CD4-positive, alpha-beta T cell treated with Interleukin-21 for 1 hour (primary cell): ENCODE measurements at regions not wholly inside any gene's neighbourhood (a gene's known extent, or its start where the extent isn't known, plus 50 kb on each side); places are given as distances from the start of the nearest gene placed in this dataset.

Source experiments
- DNase-seq: peaks from one replicate; pipeline ENCODE4 v3.0.0-alpha.2; 2020

DNA sequence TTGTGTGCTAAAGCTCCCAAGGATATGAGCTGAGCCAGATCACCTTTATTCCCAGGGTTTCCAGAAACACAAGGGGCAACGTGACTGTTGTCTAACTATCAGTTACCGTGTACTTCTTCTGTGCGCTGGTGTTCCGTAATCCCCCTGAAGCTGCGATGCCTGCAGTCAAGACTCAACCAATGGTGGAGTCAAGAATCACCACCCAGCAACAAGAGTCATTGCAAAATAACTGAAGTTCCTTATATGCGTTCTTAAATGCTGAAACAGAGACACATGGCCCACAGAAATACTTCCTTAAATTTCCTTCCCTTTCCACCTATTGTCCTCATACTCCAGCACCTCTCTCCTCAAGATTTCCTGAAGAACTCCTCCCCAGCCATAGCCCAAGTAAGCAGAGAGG, 200.2 kb downstream of the KATNAL1 start:
- DNase-seq = no peak

DNA sequence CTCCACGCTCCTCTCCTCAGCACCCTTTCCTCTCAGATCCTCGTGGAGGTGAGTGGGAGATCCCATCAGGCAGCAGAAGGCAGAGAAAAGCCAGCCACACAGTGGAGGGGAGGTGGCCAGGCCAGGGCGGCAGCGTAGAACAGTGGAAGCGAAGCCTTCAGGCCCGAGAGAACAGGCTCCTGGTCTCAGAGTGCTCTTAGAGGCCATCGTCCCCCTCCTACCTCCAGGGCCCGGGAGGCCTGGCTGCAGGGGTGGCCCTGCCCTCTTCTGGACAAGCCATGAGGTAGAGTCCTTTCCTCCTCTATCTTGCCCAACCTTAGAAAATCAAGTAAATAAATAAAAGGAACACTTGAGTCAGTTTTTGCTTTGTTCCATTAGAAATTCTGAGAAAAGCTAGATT, 202.0 kb downstream of the KATNAL1 start:
- no peak for DNase-seq

DNA sequence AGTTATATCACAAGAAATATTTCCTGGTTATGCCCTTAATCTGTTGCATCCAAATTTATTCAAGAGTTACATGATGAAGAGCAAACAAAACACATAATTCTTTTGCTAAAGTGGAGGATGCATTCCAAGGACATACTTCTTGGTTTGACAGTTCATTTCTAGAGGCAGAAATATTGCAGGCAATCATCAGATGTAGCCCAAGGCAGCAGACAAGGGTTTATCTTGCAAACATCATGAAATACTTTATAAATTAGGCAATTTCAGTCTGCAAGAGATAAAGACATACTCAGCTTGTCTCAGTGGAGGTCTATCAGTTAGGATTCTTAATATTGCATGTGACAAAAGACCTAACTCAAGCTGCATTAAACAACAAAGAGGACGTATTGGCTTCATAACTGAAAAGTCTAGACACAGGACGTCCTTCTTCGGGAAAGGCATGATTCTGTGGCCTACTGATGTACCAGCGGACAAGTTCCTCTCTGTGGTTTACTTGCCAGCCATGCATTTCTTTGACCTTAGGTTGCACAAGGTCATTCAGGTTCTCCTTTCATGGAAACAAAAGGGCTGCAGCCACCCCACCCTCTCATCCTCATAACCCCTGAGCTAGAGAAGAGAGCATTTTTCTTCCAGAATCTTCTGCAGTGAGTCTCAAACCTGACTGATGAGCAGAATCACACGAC, 204.1 kb downstream of the KATNAL1 start:
- DNase-seq = no peak

DNA sequence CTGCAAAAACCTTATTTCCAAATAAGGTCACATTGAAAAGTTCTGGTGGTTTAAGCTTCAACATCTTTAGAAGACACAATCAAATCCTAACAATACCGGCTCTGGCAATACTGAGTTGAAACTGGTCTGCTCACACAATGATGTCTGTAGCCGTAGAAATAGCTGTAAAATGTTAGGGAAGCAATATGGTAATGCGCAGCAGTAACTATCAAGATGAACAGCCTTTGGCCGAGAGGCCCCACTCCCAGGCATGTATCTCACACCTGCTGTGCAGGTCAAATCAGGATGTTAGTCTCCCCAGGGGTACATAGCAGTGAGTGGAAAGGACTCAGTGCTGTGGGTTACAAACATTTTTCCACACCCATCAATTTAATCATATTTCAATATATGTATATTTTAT, 207.1 kb downstream of the KATNAL1 start:
- no peak for DNase-seq

GRCh38 chr13:30097701-30098100, 209.7 kb downstream of the KATNAL1 start:
- no peak for DNase-seq

DNA sequence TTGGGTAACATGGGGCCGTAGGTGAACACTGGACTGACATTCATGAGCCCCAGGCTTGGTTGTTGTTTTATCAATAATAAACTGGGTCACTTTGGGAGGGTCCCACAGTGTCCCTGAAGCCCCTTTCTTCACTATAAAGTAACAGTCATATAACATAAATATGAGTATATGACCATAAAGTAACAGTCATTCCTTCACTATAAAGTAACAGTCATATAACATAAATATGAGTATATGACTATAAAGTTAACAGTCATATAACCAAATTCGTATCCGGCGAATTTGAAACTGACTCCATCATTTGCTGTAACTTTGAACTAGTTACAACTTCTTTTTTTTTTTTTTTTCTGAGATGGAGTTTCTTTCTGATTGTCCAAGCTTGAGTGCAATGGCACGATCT, 210.3 kb downstream of the KATNAL1 start:
- DNase-seq = no peak

GRCh38 chr13:30094015-30094414, 213.3 kb downstream of the KATNAL1 start:
- DNase-seq = no peak

DNA sequence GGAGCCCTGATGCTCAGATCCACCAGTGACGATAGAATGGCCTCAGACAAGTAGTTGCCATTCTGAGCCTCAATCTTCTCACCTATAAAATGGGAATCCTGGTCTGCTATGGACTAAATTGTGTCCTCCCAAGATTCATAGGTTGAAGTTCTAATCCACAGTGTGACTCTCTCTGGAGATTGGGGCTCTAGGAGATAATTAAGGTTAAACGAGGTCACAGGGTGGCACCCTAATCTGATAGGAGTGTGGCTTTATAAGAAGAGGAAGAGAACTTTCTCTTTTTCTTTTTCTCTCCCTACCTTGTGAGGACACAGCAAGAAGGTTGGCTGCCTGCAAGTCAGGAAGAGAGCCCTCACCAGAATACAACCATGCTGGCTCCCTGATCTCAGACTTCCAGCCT, 214.1 kb downstream of the KATNAL1 start:
- no peak for DNase-seq

DNA sequence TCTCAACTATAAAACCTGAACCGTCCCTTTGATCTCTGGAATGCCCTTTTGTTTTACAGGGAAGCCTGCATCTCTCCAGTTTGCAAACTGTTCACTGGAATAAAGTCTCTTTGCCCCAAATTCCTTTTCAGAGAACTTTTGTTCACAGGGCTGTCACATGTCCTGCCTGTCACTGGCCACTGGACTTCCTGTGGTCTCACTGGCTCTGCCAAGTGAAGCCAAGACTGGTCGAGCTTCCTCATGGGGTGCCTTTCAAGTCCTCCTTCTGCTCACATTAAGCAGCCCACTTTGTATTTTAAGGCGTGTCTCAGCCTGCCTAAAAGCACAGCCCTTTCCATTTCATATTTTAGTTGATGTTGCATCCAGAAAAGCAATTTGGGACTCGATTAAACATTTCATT, 215.7 kb downstream of the KATNAL1 start:
- DNase-seq = no peak

DNA sequence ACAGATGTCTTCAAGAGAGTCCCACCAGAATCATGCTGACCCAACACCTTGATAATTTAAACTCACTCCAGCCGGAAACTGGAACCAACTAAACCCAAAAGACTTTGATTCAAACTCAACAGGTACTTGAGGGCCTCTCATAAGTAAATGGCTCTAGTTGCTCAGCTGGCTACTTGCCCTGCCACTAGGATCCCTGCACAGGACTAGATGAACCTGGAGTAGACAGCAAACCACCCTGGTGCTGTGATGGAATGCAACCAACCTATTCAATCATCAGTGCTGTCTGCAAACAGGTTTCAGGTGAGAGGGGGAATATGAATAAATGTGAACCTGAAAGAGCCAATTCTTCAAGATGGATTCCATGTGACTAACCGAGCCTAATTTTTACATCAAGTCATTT, 216.3 kb downstream of the KATNAL1 start:
- no peak for DNase-seq

DNA sequence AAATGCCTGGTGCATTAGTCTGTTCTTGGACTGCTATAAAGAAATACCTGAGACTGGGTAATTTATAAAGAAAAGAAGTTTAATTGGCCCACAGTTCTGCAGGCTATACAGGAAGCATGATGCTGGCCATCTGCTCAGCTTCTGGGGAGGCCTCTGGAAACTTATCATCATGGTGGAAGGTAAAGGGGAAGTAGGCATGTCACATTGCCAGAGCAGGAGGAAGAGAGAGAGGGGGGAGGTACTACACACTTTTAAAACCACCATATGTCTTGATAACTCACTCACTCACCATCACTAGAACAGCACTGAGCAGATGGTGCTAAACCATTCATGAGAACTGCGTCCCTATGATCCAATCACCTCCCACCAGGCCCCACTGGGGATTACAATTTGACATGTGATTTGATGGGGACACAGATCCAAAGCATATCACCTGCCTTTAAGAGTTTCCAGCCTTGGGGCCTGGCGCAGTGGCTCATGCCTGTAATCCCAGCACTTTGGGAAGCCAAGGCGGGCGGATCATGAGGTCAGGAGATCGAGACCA, 219.0 kb downstream of the KATNAL1 start:
- DNase-seq = no peak

GRCh38 chr13:30085087-30085486, 222.3 kb downstream of the KATNAL1 start:
- no peak for DNase-seq

GRCh38 chr13:30082391-30082790, 225.0 kb downstream of the KATNAL1 start:
- no peak for DNase-seq

DNA sequence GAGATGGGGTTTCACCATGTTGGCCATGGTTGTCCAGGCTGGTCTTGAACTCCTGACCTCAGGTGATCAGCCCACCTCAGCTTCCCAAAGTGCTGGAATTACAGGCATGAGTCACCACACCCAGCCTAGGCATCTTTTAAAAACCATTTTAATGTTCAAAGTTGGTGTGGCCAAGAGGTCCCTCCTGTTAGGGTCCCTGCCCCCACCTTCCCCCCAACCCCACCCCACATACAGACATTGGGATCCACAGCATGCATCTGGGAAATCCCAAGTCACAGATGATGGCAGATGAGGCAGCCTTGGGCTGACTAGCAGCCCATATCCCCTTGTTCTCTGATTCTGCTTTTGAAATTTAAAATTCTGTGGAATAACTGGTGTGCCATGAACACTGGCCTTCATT, 226.0 kb downstream of the KATNAL1 start:
- DNase-seq = no peak

GRCh38 chr13:30079501-30079900, 227.8 kb downstream of the KATNAL1 start:
- no peak for DNase-seq

- no peak for DNase-seq
These were observed 227.6 kb upstream of the UBL3 start for GRCh38 chr13:30078059-30078458.

GRCh38 chr13:30077240-30077735, 226.9 kb upstream of the UBL3 start:
- DNase-seq = no peak

- DNase-seq = no peak
These were observed 224.7 kb upstream of the UBL3 start for GRCh38 chr13:30074955-30075614.

DNA sequence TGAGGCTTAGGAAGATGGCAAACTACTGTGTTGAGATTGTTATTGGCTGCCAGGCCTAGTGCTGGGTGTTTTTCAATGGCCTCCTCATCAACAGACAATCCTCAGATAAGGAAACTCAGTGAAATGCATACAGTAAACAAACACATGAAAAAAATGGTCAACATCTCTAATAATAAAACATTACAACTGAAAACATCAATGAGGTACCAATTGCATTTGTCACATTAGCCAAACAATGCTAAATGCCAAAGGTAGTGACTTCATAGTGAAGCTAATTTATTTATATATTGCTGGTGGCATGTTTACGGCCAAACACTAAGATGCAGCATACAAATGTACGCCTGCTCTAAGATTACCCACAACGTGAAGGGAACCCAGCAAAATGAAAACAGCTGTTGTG, 224.0 kb upstream of the UBL3 start:
- DNase-seq = no peak

- no peak for DNase-seq
These were observed 222.4 kb upstream of the UBL3 start for GRCh38 chr13:30072818-30073186.

GRCh38 chr13:30071969-30072817, 221.8 kb upstream of the UBL3 start:
- no peak for DNase-seq

- no peak for DNase-seq
These were observed 214.8 kb upstream of the UBL3 start for GRCh38 chr13:30065181-30065580.

DNA sequence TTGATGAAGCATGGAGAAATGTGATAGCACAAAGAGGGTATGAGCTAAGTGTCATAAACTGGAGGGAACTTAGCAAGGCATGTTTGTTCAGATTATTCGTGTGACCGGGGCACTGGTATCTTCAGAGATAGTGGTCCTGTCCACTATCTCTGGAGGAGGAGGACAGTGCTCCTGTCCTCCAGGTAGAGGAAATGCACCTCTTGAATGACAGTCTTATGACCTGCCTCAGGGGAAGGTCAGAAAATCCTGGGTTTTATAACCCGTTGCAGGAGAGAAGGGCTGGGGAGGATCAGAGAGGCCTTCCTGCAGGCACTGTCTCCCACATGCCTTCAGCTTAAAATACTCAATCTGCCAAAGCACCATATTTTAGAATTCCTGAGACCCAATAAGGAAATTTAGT, 213.5 kb upstream of the UBL3 start:
- no peak for DNase-seq

DNA sequence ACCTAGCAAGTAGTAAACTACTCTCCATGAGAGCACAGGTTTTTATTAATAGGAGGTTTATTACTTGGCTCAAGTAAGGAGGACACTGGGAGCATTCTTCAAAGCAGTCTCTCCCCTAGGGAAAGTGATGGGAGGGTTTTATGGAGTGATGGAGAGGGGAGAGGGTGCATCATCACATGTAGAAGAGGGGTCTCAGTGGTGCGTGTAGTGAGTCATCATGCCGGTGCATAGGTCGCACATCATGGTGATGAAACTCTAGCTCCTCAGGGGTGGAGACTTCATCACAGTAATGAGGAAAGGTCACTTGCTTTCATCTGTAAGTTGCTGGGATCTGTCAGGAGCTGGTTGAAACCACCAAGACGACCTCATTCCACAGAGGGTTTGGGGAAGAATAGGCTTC, 210.8 kb upstream of the UBL3 start:
- no peak for DNase-seq
